ENCODE measurements at regions not wholly inside any gene's neighbourhood (a gene's known extent, or its start where the extent isn't known, plus 50 kb on each side); places are given as distances from the start of the nearest gene placed in this dataset.

DNA sequence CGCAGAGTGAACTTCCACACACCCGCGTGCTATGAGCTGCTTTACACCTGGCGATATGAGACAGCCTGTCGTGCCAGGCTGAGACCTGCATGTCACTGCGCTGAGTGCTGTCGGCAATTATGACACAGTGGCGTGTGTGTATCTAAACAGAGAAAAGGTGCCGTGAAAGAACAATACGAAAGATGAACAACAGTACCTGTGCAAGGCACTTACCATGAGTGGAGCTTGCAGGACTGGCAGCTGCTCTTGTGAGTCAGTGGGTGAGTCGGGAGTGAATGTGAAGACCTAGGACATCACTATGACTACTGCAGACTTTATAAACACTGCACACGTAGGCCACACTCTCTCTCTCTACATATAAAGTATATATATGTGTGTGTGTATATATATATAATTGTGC is 68.5 kb upstream of the DUSP22 start:
- DNase-seq (ENCODE audit: low spot score), result no peak
- H3K27me3 ChIP-seq (ENCODE audit: control insufficient read depth in 3 of 3, insufficient read depth in 3 of 3, low read depth in 1 of 3, low read length in 3 of 3), result peaks cover 0 to 2% (median 0%) of the 10 kb centered on the region in 3 experiments

DNA sequence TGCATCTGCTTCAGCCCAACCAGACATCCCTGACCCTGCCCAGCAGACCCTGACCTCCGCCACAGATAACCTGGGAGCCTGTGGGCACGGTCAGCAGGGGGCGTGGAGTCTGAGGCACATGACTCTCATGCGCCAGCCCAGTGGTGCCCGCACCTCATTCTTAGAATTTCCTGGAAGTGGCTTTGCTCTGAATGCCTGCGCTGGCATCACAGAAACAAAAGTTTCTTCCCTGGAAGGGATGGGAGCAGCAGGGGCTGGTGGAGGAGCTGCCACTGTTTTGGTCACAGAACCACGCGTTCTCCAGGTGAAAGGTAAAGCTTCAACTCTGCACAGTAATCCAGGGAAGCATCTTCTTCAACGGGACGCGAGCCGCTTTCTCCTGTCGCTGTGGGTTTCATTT is 67.9 kb upstream of the DUSP22 start:
- no peak overlapping the region for H3K4me2 ChIP-seq (ENCODE audit: insufficient read depth, low read length, poor library complexity, severe bottlenecking)
- H3K9me3 ChIP-seq (replicated peaks in 1 of 2; ENCODE audit: control insufficient read depth in 2 of 2, insufficient read depth in 1 of 2, low read depth in 1 of 2, low read length in 2 of 2), result no peaks in the 10 kb centered on the region
- no peak overlapping the region for H3K4ac ChIP-seq (ENCODE audit: low read length)
- no CpG with 5 or more reads among the region's 13 CpGs for WGBS, 2 donors (ENCODE audit: extremely low coverage in 2 of 2, insufficient read length in 2 of 2, insufficient replicate concordance in 1 of 2)
- H3K27ac ChIP-seq (replicated peaks; ENCODE audit: low read length), result no peak overlapping the region
- DNase-seq (ENCODE audit: low spot score), result no peak
- H3K4me1 ChIP-seq (ENCODE audit: control insufficient read depth in 2 of 2, insufficient read depth in 1 of 2, low read depth in 1 of 2, low read length in 2 of 2), result peaks cover 7 to 12% of the 10 kb centered on the region in 2 donors
- no peak overlapping the region for H3K14ac ChIP-seq (ENCODE audit: low read length)
- no peak overlapping the region for H2AK5ac ChIP-seq (ENCODE audit: low read depth, low read length)
- no peak overlapping the region for H2BK5ac ChIP-seq (ENCODE audit: low read length)
- no peak overlapping the region for H2AFZ ChIP-seq (ENCODE audit: low read length)
- H4K91ac ChIP-seq (ENCODE audit: low read depth, low read length, poor library complexity), result no peak overlapping the region
- peaks cover 0 to 2% (median 0%) of the 10 kb centered on the region in 3 experiments for H3K27me3 ChIP-seq (ENCODE audit: control insufficient read depth in 3 of 3, insufficient read depth in 3 of 3, low read depth in 1 of 3, low read length in 3 of 3)
- no peaks in the 10 kb centered on the region for H3K79me1 ChIP-seq (ENCODE audit: low read depth, low read length)
- no peaks in the 10 kb centered on the region for H3K36me3 ChIP-seq (replicated peaks in 1 of 2; ENCODE audit: control insufficient read depth in 2 of 2, insufficient read depth in 2 of 2, low read length in 2 of 2)
- H2BK15ac ChIP-seq (ENCODE audit: low read length), result no peak overlapping the region
- H3K18ac ChIP-seq (ENCODE audit: low read length), result no peak overlapping the region
- no peak overlapping the region for H4K8ac ChIP-seq (ENCODE audit: low read depth, low read length)
- H2BK120ac ChIP-seq (ENCODE audit: low read depth, low read length), result no peak overlapping the region
- H2BK12ac ChIP-seq (ENCODE audit: low read length), result no peak overlapping the region
- H3K23ac ChIP-seq (ENCODE audit: low read depth, low read length, poor library complexity), result no peak overlapping the region
- no peak overlapping the region for H3K4me3 ChIP-seq (ENCODE audit: low read length in 2 of 2)
- H3K9ac ChIP-seq (ENCODE audit: low read depth, low read length, poor library complexity), result no peak overlapping the region

More for the DNA sequence above, 68.5 kb upstream of the DUSP22 start:
- Histone ChIP-seq H3K18ac (ENCODE audit: low read length) (no peak overlapping the region), H3K36me3 (replicated peaks in 1 of 2; ENCODE audit: control insufficient read depth in 2 of 2, insufficient read depth in 2 of 2, low read length in 2 of 2) (no peaks in the 10 kb centered on the region), H2BK5ac (ENCODE audit: low read length) (no peak overlapping the region), H3K9me3 (replicated peaks in 1 of 2; ENCODE audit: control insufficient read depth in 2 of 2, insufficient read depth in 1 of 2, low read depth in 1 of 2, low read length in 2 of 2) (no peaks in the 10 kb centered on the region), H2AK5ac (ENCODE audit: low read depth, low read length) (no peak overlapping the region), H3K14ac (ENCODE audit: low read length) (no peak overlapping the region), H2BK15ac (ENCODE audit: low read length) (no peak overlapping the region), H2BK120ac (ENCODE audit: low read depth, low read length) (no peak overlapping the region), H2AFZ (ENCODE audit: low read length) (no peak overlapping the region), H3K4me2 (ENCODE audit: insufficient read depth, low read length, poor library complexity, severe bottlenecking) (no peak overlapping the region), H3K4me3 (ENCODE audit: low read length in 2 of 2) (no peak overlapping the region), H2BK12ac (ENCODE audit: low read length) (no peak overlapping the region), H3K27ac (replicated peaks; ENCODE audit: low read length) (no peak overlapping the region), H3K79me1 (ENCODE audit: low read depth, low read length) (no peaks in the 10 kb centered on the region), H4K91ac (ENCODE audit: low read depth, low read length, poor library complexity) (no peak overlapping the region), H3K4ac (ENCODE audit: low read length) (no peak overlapping the region), H3K9ac (ENCODE audit: low read depth, low read length, poor library complexity) (no peak overlapping the region), H4K8ac (ENCODE audit: low read depth, low read length) (no peak overlapping the region), H3K4me1 (ENCODE audit: control insufficient read depth in 2 of 2, insufficient read depth in 1 of 2, low read depth in 1 of 2, low read length in 2 of 2) (peaks cover 7 to 12% of the 10 kb centered on the region in 2 donors), H3K23ac (ENCODE audit: low read depth, low read length, poor library complexity) (no peak overlapping the region)
- WGBS, 2 donors (ENCODE audit: extremely low coverage in 2 of 2, insufficient read length in 2 of 2, insufficient replicate concordance in 1 of 2), result no CpG with 5 or more reads among the region's 12 CpGs

DNA sequence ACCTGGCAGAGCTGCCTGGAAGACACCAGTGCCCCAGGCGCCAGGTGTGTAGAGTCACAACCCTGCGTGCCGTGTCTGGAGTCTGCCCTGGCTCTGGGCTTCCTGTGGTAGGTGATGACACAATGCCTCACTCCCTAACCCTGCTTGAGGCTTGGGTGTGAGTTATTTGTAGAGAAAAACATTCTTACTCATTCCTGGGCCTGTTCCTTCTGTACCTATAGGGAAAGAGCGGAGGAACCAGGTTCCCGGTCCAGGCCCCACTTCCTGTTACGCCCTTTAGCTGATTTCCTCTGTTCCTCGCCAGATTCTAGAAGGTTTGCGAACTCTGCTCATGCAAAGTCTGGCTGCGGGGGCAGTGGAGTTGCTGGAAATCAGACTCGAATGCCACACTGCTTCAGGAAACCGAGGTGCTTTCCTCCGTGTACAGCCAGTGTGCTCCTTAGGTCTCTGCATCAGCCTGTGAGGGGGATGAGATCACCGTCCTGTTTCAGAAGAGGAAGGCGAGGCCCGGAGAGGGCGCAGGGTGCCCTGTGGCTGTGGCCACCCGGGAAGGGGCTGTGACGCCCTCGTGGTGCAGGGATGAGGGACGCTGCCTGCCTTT is 67.1 kb upstream of the DUSP22 start:
- no peak overlapping the region for H4K8ac ChIP-seq (ENCODE audit: low read depth, low read length)
- no peaks in the 10 kb centered on the region for H3K9me3 ChIP-seq (replicated peaks in 1 of 2; ENCODE audit: control insufficient read depth in 2 of 2, insufficient read depth in 1 of 2, low read depth in 1 of 2, low read length in 2 of 2)
- H3K27me3 ChIP-seq (ENCODE audit: control insufficient read depth in 3 of 3, insufficient read depth in 3 of 3, low read depth in 1 of 3, low read length in 3 of 3), result no peaks in the 10 kb centered on the region
- H2AFZ ChIP-seq (ENCODE audit: low read length), result no peak overlapping the region
- H3K18ac ChIP-seq (ENCODE audit: low read length), result peak overlapping the region; percentile 77
- H3K4ac ChIP-seq (ENCODE audit: low read length), result no peak overlapping the region
- no peak overlapping the region for H3K23ac ChIP-seq (ENCODE audit: low read depth, low read length, poor library complexity)
- no peak overlapping the region for H3K4me2 ChIP-seq (ENCODE audit: insufficient read depth, low read length, poor library complexity, severe bottlenecking)
- H3K14ac ChIP-seq (ENCODE audit: low read length), result no peak overlapping the region
- no peak overlapping the region for H3K9ac ChIP-seq (ENCODE audit: low read depth, low read length, poor library complexity)
- DNase-seq (ENCODE audit: low spot score), result no peak
- no CpG with 5 or more reads among the region's 20 CpGs for WGBS, 2 donors (ENCODE audit: extremely low coverage in 2 of 2, insufficient read length in 2 of 2, insufficient replicate concordance in 1 of 2)
- H3K4me3 ChIP-seq (ENCODE audit: low read length in 2 of 2), result no peak overlapping the region
- no peak overlapping the region for H4K91ac ChIP-seq (ENCODE audit: low read depth, low read length, poor library complexity)
- H3K36me3 ChIP-seq (replicated peaks in 1 of 2; ENCODE audit: control insufficient read depth in 2 of 2, insufficient read depth in 2 of 2, low read length in 2 of 2), result no peaks in the 10 kb centered on the region
- no peaks in the 10 kb centered on the region for H3K79me1 ChIP-seq (ENCODE audit: low read depth, low read length)
- peaks cover 6 to 7% of the 10 kb centered on the region in 2 donors for H3K4me1 ChIP-seq (ENCODE audit: control insufficient read depth in 2 of 2, insufficient read depth in 1 of 2, low read depth in 1 of 2, low read length in 2 of 2)
- H2BK120ac ChIP-seq (ENCODE audit: low read depth, low read length), result no peak overlapping the region
- peak overlapping the region; percentile 89 for H2BK12ac ChIP-seq (ENCODE audit: low read length)
- no peak overlapping the region for H2AK5ac ChIP-seq (ENCODE audit: low read depth, low read length)
- H2BK15ac ChIP-seq (ENCODE audit: low read length), result no peak overlapping the region
- H2BK5ac ChIP-seq (ENCODE audit: low read length), result no peak overlapping the region
- no peak overlapping the region for H3K27ac ChIP-seq (replicated peaks; ENCODE audit: low read length)

DNA sequence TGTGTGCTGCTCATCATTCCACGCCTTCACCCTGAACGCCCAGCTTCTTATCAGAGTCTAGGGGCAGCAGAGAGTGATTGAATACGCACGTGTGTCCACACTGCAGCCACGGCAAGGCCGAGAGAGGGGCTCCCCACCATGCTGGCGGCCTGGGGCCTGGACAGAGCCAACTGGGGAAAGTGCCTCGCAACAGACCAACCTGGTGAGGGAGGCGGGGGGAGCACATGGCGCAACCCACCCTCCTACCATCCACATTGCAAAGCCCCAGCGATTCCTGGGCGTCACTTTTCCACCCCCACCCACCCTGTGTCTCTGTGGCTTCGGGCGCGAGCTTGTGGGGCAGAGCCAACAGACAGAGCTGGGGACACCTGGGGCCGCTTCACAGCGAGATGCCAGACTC is 66.4 kb upstream of the DUSP22 start:
- H4K8ac ChIP-seq (ENCODE audit: low read depth, low read length), result no peak overlapping the region
- DNase-seq (ENCODE audit: low spot score), result no peak
- H3K4ac ChIP-seq (ENCODE audit: low read length), result no peak overlapping the region
- H2AK5ac ChIP-seq (ENCODE audit: low read depth, low read length), result peak overlapping the region; percentile 77
- no peaks in the 10 kb centered on the region for H3K36me3 ChIP-seq (replicated peaks in 1 of 2; ENCODE audit: control insufficient read depth in 2 of 2, insufficient read depth in 2 of 2, low read length in 2 of 2)
- no peak overlapping the region for H2BK5ac ChIP-seq (ENCODE audit: low read length)
- peak overlapping the region; percentile 52 for H3K23ac ChIP-seq (ENCODE audit: low read depth, low read length, poor library complexity)
- no peak overlapping the region for H3K14ac ChIP-seq (ENCODE audit: low read length)
- no peak overlapping the region for H2BK120ac ChIP-seq (ENCODE audit: low read depth, low read length)
- H2BK15ac ChIP-seq (ENCODE audit: low read length), result no peak overlapping the region
- H3K27ac ChIP-seq (replicated peaks; ENCODE audit: low read length), result no peak overlapping the region
- no peak overlapping the region for H3K4me2 ChIP-seq (ENCODE audit: insufficient read depth, low read length, poor library complexity, severe bottlenecking)
- H3K4me3 ChIP-seq (ENCODE audit: low read length in 2 of 2), result no peak overlapping the region
- H3K79me1 ChIP-seq (ENCODE audit: low read depth, low read length), result no peaks in the 10 kb centered on the region
- H3K9ac ChIP-seq (ENCODE audit: low read depth, low read length, poor library complexity), result no peak overlapping the region
- no peak overlapping the region for H2AFZ ChIP-seq (ENCODE audit: low read length)
- H3K27me3 ChIP-seq (ENCODE audit: control insufficient read depth in 3 of 3, insufficient read depth in 3 of 3, low read depth in 1 of 3, low read length in 3 of 3), result no peaks in the 10 kb centered on the region
- no peaks in the 10 kb centered on the region for H3K9me3 ChIP-seq (replicated peaks in 1 of 2; ENCODE audit: control insufficient read depth in 2 of 2, insufficient read depth in 1 of 2, low read depth in 1 of 2, low read length in 2 of 2)
- H3K18ac ChIP-seq (ENCODE audit: low read length), result peak overlapping the region; percentile 77
- no CpG with 5 or more reads among the region's 17 CpGs for WGBS, 2 donors (ENCODE audit: extremely low coverage in 2 of 2, insufficient read length in 2 of 2, insufficient replicate concordance in 1 of 2)
- H2BK12ac ChIP-seq (ENCODE audit: low read length), result no peak overlapping the region
- no peak overlapping the region for H4K91ac ChIP-seq (ENCODE audit: low read depth, low read length, poor library complexity)
- H3K4me1 ChIP-seq (ENCODE audit: control insufficient read depth in 2 of 2, insufficient read depth in 1 of 2, low read depth in 1 of 2, low read length in 2 of 2), result peaks cover under 1 to 4% of the 10 kb centered on the region in 2 donors
